ENCODE measurements at regions not wholly inside any gene's neighbourhood (a gene's known extent, or its start where the extent isn't known, plus 50 kb on each side); places are given as distances from the start of the nearest gene placed in this dataset.
"Not testable (repeated sequence)": the region's sequence is repeated elsewhere in the genome, so short reads cannot be mapped to it uniquely, and the experiment has no call there.

DNA sequence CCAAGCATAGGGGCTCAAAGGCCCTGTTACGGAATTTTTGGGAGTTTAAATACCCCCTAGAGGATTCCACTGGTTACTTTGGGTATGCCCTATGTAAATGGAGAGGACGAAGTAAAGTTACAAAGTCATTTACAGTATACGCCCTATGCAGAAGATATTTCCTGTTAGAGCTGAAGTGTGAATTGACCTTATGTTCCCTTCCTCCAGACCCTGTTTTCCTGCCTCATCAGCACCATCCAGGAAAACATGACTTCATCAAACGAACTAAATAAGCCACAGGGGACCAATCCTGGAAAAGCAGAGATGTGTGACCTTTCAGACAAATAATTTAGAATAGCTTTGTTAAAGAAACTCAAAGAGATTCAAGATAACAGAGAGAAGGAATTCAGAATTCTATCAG lies 177.4 kb downstream of the SQOR start:
- no peak for DNase-seq
- TF ChIP-seq, protein P1, sequence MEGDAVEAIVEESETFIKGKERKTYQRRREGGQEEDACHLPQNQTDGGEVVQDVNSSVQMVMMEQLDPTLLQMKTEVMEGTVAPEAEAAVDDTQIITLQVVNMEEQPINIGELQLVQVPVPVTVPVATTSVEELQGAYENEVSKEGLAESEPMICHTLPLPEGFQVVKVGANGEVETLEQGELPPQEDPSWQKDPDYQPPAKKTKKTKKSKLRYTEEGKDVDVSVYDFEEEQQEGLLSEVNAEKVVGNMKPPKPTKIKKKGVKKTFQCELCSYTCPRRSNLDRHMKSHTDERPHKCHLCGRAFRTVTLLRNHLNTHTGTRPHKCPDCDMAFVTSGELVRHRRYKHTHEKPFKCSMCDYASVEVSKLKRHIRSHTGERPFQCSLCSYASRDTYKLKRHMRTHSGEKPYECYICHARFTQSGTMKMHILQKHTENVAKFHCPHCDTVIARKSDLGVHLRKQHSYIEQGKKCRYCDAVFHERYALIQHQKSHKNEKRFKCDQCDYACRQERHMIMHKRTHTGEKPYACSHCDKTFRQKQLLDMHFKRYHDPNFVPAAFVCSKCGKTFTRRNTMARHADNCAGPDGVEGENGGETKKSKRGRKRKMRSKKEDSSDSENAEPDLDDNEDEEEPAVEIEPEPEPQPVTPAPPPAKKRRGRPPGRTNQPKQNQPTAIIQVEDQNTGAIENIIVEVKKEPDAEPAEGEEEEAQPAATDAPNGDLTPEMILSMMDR (IDR thresholded peaks at IDR 0.05), result no peak
- H3K4me3 Mint-ChIP-seq, result no peak overlapping the region

GRCh38 chr15:45817578-45817977 lies 182.7 kb downstream of the SQOR start:
- not testable (repeated sequence) for DNase-seq; H3K4me1 Mint-ChIP-seq; H3K27me3 Mint-ChIP-seq (ENCODE audit: low read depth, poor library complexity); H3K27ac Mint-ChIP-seq; H3K4me3 Mint-ChIP-seq
- Mint-ChIP-seq H3K9me3 (peaks cover 50% of the 10 kb centered on the region), H3K36me3 (ENCODE audit: low read depth) (peaks cover 33% of the 10 kb centered on the region)

More for the DNA sequence above, 177.4 kb downstream of the SQOR start:
- Mint-ChIP-seq H3K27me3 (ENCODE audit: low read depth, poor library complexity) (peaks cover 3% of the 10 kb centered on the region), H3K36me3 (ENCODE audit: low read depth) (peaks cover 26% of the 10 kb centered on the region), H3K4me1 (peaks cover 33% of the 10 kb centered on the region), H3K27ac (peak overlapping the region; percentile 21), H3K9me3 (peaks cover 23% of the 10 kb centered on the region)

GRCh38 chr15:45821390-45821789 lies 186.6 kb downstream of the SQOR start:
- Mint-ChIP-seq H3K4me3 (no peak overlapping the region), H3K27ac (no peak overlapping the region), H3K36me3 (ENCODE audit: low read depth) (peaks cover 8% of the 10 kb centered on the region), H3K27me3 (ENCODE audit: low read depth, poor library complexity) (peaks cover 2% of the 10 kb centered on the region), H3K9me3 (peaks cover 49% of the 10 kb centered on the region), H3K4me1 (no peaks in the 10 kb centered on the region)
- TF ChIP-seq, protein P1 (IDR thresholded peaks at IDR 0.05), result no peak
- DNase-seq, result no peak

DNA sequence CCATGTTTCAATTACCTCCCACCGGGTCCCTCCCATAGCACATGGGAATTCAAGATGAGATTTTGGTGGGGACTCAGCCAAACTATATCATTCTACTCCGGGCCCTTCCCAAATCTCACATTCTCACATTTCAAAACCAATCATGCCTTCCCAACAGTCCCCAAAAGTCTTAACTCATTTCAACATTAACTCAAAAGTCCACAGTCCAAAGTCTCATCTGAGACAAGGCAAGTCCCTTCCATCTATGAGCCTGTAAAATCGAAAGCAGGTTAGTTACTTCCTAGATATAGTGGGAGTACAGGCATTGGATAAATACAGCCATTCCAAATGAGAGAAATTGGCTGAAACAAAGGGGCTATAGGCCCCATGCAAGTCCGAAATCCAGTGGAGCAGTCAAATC lies 188.1 kb downstream of the SQOR start:
- H3K4me3 Mint-ChIP-seq; H3K4me1 Mint-ChIP-seq; H3K27ac Mint-ChIP-seq; H3K27me3 Mint-ChIP-seq (ENCODE audit: low read depth, poor library complexity); DNase-seq; H3K36me3 Mint-ChIP-seq (ENCODE audit: low read depth): not testable (repeated sequence)
- peaks cover 43% of the 10 kb centered on the region for H3K9me3 Mint-ChIP-seq

DNA sequence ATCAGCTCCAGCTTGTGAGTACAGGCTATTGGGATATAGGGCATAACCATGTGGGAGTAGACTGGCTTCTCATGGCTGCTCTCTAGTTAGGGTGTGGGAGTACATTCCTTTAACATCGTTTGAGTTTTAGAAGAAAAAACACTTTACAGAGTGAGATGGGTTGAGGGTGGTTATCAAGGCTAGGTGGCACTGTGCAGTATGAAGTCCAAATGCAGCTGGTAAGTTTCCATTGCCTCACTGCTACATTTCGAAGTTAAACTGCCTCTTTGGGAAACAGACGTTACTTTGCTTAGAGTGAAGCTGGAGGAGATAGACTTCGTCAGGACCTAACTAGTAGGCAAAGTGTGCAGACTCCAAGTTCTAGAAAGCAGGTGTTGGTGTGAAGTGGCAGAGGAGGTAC lies 192.4 kb downstream of the SQOR start:
- TF ChIP-seq, protein P1 (IDR thresholded peaks at IDR 0.05), result no peak
- peaks cover 2% of the 10 kb centered on the region for H3K27me3 Mint-ChIP-seq (ENCODE audit: low read depth, poor library complexity)
- H3K4me1 Mint-ChIP-seq, result peaks cover 9% of the 10 kb centered on the region
- H3K36me3 Mint-ChIP-seq (ENCODE audit: low read depth), result peaks cover 4% of the 10 kb centered on the region
- peaks cover 22% of the 10 kb centered on the region for H3K9me3 Mint-ChIP-seq
- no peak overlapping the region for H3K27ac Mint-ChIP-seq
- no peak for DNase-seq
- no peak overlapping the region for H3K4me3 Mint-ChIP-seq

- Mint-ChIP-seq H3K27ac (no peak overlapping the region), H3K27me3 (ENCODE audit: low read depth, poor library complexity) (peaks cover 2% of the 10 kb centered on the region), H3K36me3 (ENCODE audit: low read depth) (no peaks in the 10 kb centered on the region), H3K4me1 (peaks cover 9% of the 10 kb centered on the region), H3K4me3 (no peak overlapping the region), H3K9me3 (peaks cover 17% of the 10 kb centered on the region)
- no peak for DNase-seq
- TF ChIP-seq, protein P1 (IDR thresholded peaks at IDR 0.05), result no peak
Observed at GRCh38 chr15:45827766-45828165, 192.9 kb downstream of the SQOR start.

- Mint-ChIP-seq H3K4me3 (no peak overlapping the region), H3K9me3 (peaks cover 5% of the 10 kb centered on the region), H3K27ac (no peak overlapping the region), H3K4me1 (peaks cover 9% of the 10 kb centered on the region), H3K36me3 (ENCODE audit: low read depth) (no peaks in the 10 kb centered on the region), H3K27me3 (ENCODE audit: low read depth, poor library complexity) (peaks cover 2% of the 10 kb centered on the region)
- no peak for DNase-seq
- TF ChIP-seq, protein P1 (IDR thresholded peaks at IDR 0.05), result no peak
Observed at GRCh38 chr15:45829336-45830153, 194.7 kb downstream of the SQOR start.

Data from nephron progenitor cell (in vitro differentiated cells).